GM19025 (cell line): ENCODE measurements at regions not wholly inside any gene's neighbourhood (a gene's known extent, or its start where the extent isn't known, plus 50 kb on each side); places are given as distances from the start of the nearest gene placed in this dataset.
A peak's percentile ranks its signal among the peaks of the same experiment; 100 is the strongest.
"Not testable (repeated sequence)": the region's sequence is repeated elsewhere in the genome, so short reads cannot be mapped to it uniquely, and the experiment has no call there.

Experiments used
- ATAC-seq: cut with Tn5 transposase; IDR thresholded peaks from one replicate; pipeline ENCODE4 v1.9.1; 2021; ENCODE audit warnings: mild to moderate bottlenecking, low read depth, moderate library complexity; ENCODE audit not compliant: unreplicated experiment

- ATAC-seq, result no peak
These were observed 147.7 kb upstream of the SATB1 start for GRCh38 chr3:18572809-18573208.

- no peak for ATAC-seq
These were observed 142.2 kb upstream of the SATB1 start for GRCh38 chr3:18567293-18567692.

DNA sequence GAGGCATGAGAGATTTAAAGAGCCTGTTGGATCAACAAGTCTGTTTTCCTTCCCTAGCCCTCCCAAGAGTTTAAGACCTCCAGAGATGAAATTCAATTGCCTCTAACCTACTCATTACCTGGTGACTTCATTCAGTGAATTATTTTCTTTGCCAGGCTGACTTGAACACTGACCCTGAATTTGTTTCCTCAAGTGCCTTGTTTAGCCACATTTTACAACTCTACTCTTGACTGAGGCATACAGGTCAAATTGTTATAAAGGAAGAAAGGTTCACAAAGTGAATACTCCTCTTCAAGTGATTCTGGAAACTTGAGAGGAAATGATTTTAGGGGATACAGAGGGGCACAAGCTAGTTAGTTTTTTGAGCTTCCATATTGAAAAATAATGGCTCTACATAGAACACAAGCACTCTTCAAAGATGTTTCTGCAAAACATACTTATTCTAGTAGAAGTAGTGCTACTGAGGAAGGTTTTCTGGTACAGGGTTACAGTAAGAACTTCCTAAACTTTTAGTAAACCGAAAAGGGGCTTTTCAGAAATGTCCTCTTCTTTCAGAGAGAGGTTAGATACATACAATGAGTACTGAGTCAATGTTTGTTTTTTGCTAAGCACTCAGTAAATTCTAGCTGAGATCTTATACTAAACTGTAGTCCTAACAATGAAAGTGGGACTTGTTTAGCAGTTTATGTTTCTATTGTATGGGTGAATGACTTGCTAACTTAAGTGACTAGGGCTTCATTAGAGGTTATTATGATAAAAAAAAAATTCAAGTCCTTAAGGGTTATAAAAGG lies 137.4 kb upstream of the SATB1 start:
- no peak for ATAC-seq

- ATAC-seq, result no peak
These were observed 134.2 kb upstream of the SATB1 start for GRCh38 chr3:18559331-18559842.

DNA sequence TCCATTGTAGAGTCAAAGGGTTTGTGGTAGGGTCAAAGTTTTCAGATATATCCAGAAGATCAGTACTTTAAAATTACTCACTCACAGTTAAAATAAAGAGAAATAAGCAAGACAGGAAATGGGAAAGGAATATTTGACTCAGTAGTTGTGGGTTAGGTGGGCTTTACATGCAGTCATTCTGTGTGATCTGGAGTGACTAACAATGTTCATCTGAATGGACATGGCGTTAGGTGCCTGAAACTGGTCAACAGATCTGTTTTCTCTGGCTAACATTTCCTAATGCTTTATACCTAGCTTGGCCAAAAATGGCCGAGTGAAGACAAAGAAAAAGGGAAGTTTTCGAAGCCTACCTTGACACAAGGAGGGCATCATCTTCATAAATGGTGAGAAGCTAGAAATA lies 133.4 kb upstream of the SATB1 start:
- ATAC-seq, result no peak

DNA sequence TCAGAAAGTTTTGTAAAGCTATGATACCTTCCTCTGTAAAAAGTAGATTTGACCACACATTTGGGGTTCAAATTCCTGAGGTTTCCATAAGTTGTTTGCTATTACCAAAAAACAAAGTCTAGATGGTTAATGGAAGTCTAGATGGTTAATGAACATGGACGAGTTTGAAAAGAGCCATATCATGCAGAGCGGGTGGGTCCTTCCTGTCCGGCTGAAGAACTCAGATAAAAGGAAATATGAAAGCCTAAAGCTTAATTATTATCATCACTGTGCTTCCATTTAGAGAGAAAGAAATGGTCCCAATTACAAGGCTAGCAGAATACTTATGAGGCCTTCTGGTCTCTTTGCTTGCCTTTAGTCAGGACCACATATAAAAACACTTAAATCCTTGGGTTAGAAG lies 132.1 kb upstream of the SATB1 start:
- ATAC-seq, result no peak

DNA sequence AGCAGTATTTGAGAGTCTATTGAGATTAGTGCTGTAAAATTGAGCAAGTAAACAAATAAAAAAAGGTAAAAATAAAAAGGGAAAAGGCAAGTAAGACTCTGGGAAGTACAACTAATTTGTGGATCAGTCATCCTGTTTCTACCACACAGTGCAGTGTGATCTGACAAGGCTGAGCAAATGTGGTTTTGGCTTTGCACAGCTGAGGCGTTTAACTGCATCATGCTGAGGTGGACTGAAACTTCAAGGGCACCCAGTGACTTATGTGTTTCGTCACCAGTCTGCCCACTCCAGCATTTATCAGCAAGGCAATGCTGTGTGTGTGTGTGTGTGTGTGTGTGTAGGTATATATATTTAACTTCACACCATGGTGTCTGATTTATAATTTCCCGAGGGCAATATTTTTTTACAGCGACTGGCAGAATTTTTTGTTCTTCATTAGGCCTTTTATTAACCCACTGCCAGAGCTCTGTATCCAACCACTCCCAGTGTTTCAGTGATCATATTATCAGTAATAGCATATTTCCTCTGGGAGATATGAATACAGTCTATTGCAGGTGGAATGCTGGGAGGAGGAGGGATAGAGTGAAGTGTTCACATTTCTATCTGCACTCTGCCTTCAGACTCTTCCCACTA lies 131.5 kb upstream of the SATB1 start:
- peak; percentile 60 for ATAC-seq

DNA sequence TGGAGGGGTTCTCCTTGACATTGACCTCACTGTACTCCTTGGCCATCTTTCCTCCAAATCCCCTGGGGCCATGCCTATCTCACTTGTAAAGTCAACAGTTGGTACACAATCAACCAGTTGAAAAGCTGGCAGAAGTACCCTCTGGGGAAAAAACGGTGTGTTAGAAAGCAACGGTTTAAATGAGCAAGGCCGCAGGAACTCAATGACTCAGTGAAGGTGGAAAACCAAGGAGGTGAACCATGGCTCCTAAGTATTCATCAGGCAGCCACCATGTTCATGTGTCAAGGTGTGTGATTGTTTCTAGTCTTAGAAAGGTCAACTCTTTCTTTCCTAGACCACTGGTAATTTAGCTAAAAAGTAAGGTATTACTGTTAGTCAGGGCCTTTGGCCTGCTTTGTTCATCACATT lies 130.9 kb upstream of the SATB1 start:
- ATAC-seq, result peak; percentile 6

GRCh38 chr3:18552579-18553105 lies 127.5 kb upstream of the SATB1 start:
- ATAC-seq, result not testable (repeated sequence)

- no peak for ATAC-seq
These were observed 121.5 kb upstream of the SATB1 start for GRCh38 chr3:18546632-18547031.

DNA sequence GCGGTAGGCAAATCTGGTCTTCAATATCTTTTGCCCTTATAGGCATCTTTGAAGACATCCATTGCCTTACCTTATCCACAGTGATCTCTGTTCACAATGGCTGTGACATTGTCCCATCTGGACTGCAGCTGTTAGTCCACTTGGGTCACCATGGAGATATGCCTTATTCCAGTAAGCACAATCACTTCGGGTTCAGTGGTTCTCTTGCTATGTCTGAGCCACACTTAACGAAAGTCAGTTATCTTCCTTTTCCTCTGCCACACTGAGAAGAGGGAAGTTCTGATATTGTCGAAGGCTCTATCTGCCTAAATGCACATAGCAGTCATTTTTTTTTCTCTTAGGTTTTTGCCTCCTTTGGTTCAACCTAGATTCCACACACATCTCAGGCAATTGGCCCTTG lies 119.0 kb upstream of the SATB1 start:
- ATAC-seq, result no peak

DNA sequence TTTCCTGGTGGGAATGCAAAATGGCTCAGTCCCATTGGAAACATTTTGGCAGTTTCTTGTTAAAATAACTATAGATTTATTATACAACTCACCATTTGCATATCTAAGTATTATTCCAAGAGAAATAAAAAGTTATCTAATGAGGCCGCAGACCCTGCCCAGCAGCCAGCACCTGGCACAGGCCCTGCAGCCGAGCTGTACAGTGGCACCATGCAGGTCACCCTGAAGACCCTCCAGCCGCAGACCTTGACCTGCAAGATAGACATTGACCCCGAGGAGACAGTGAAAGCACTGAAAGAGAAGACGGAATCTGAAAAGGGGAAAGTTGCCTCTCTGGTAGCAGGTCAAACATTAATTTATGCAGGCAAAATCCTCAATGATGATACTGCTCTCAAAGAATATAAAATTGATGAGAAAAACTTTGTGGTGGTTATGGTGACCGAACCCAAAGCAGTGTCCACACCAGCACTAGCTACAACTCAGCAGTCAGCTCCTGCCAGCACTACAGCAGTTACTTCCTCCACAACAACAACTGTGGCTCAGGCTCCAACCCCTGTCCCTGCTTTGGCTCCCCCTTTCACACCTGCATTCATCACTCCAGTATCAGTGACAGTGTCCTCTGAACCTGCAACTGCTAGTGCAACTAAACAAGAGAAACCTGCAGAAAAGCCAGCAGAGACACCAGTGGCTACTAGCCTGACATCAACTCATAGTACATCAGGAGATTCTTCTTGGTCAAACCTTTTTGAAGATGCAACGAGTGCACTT lies 113.5 kb upstream of the SATB1 start:
- ATAC-seq, result no peak

DNA sequence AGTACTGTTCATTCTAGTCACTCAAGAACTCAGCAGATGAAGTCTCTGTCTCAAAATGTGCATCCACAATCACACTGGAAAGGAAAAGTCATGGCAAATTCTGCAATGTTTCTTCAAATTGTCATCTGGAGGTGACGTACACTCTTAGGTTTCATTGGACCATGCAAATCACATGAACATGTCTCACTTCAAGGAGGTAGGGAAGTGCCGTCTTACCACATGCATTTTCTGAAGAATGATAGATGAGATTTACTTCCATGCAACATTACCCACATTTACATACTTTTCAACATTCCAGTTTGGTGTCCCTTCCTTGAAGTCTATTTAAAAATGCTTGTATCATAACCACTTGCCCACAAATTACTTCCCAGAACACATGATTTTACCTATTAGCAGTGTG lies 107.9 kb upstream of the SATB1 start:
- ATAC-seq, result no peak

- ATAC-seq, result no peak
These were observed 106.5 kb upstream of the SATB1 start for GRCh38 chr3:18531662-18532061.

DNA sequence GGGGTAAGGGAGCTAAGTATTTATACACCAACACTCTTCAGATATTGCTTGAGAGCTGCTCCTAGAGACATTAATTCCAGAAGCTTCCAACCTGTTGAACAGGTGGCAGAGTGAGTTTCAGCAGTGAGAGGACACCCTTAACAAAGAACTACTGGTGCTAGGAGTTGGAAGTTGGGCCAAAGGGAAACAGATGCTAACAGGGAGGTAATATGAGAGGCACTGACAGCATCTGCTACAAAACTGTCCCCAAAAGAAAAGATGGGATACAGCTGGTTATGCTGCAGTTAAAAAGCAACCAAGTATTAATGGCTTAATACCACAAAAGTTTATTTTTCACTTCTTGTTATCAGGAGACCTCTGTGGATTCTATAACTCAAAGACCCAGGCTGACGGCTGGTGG lies 104.5 kb upstream of the SATB1 start:
- no peak for ATAC-seq

- ATAC-seq, result no peak
These were observed 102.6 kb upstream of the SATB1 start for GRCh38 chr3:18527691-18528090.

DNA sequence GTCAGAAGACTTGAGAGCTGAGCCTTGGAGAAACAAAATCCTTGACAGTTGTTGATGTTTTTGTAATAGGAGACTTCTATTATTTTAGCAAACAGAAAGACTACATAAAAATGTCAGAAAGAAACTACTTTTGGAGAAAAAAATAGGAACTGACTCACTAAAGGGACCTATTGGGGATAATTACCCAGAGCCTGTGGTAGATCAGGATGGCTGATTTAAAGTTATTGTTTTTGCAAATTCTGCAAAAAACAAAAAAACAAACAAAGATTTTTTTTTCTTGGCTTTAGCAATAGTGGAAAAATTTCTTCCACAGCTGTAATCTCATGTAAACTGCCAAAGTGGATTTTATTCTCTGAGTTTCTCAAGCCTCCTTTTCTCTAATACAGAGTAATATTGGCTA lies 101.5 kb upstream of the SATB1 start:
- no peak for ATAC-seq

GRCh38 chr3:18516170-18516569 lies 91.0 kb upstream of the SATB1 start:
- not testable (repeated sequence) for ATAC-seq

DNA sequence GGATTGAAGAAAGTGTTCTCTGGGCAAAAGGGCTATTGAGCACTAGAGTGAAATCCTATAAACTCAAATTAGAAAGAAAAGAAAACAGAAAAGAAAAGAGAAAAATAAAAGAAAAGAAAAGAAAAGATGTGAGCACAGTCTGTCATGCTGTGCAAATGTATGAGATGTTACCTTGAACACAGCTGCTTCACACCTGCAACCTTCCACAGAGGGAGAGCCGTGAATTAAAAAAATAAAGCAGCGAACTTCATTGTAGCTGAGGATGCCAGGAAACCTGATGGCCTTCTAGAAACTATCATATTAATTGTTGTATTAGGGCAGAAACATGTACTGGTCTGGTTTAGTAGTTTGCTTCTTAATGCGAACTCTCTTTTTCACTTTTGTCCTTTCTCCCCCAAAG lies 88.0 kb upstream of the SATB1 start:
- ATAC-seq, result no peak

- no peak for ATAC-seq
These were observed 86.9 kb upstream of the SATB1 start for GRCh38 chr3:18512007-18512406.

DNA sequence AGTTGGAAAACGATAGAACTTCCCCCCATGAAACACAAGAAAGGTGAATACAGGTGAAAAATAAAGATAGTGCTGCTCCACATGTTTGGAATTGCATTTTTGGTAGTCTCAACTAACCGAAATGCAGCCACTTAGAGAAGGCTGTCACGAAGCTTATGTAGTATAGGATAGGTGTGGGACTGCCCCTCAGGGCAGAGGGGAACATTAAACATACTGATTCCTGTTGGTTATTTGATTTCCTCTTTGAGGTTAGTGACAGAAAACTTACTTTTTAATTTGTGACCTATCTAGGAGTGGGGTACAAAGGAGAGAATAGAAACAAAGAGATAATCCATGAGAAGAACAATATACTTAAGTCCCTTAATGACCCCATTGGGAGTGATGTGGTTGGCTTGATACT lies 85.8 kb upstream of the SATB1 start:
- no peak for ATAC-seq
